IMR-90 (cell line): ENCODE measurements at regions not wholly inside any gene's neighbourhood (a gene's known extent, or its start where the extent isn't known, plus 50 kb on each side); places are given as distances from the start of the nearest gene placed in this dataset.

Source experiments
- ATAC-seq: fragments of 200-7000 bp; cut with Tn5 transposase; 2 replicates; pipeline ENCODE4 v1.9.1; 2020; ENCODE audit warnings: low read depth, mild to moderate bottlenecking, moderate library complexity
- BruUV-seq: library from RNA; stranded (reverse); fragments of 400-500 nt; replicated peaks from 2 replicates; lab custom pipeline; 2021; lab: Mats Ljungman, UMichigan
- CTCF ChIA-PET: fragments of 300-600 bp; formaldehyde crosslinking; extraction: SDS; loops from one replicate; lab custom pipeline; 2021; ENCODE audit warnings: antibody characterized with exemption; lab: Yijun Ruan, JAX
- POLR2A ChIA-PET: fragments of 300-600 bp; sonication (Branson Sonifier 250); formaldehyde crosslinking; loops from one replicate; lab custom pipeline; 2022; ENCODE audit warnings: antibody characterized with exemption; ENCODE audit not compliant: unreplicated experiment; lab: Charles Lee
- DNase-seq: peaks from one replicate; pipeline ENCODE4 v3.0.0; 2013
- H2AFZ ChIP-seq: replicated peaks from 2 replicates; pipeline ENCODE3; 2013; ENCODE audit warnings: low read length, mild to moderate bottlenecking; ENCODE audit not compliant: poor library complexity
- H2AK5ac ChIP-seq: 2 replicates; pipeline ENCODE4 v1.6.1; 2013; ENCODE audit warnings: low read depth, low read length, inconsistent platforms
- H2AK9ac ChIP-seq: replicated peaks from 2 replicates; pipeline ENCODE3; 2013; ENCODE audit warnings: mild to moderate bottlenecking, low read depth, low read length, moderate library complexity; ENCODE audit not compliant: poor library complexity
- H2BK120ac ChIP-seq: 2 replicates; pipeline ENCODE4 v1.6.1; 2013; ENCODE audit warnings: low read depth, low read length, inconsistent platforms
- H2BK15ac ChIP-seq: 3 replicates; pipeline ENCODE4 v1.6.1; 2013; ENCODE audit warnings: low read depth, low read length, inconsistent platforms
- H2BK20ac ChIP-seq: 2 replicates; pipeline ENCODE4 v1.6.1; 2013; ENCODE audit warnings: low read depth, mild to moderate bottlenecking, inconsistent platforms, low read length, moderate library complexity
- H2BK5ac ChIP-seq: 2 replicates; pipeline ENCODE4 v1.6.1; 2013; ENCODE audit warnings: mild to moderate bottlenecking, low read depth, low read length, inconsistent platforms; ENCODE audit not compliant: poor library complexity, severe bottlenecking
- H3K14ac ChIP-seq: replicated peaks from 2 replicates; pipeline ENCODE4 v1.6.1; 2013; ENCODE audit warnings: low read depth, low read length, inconsistent platforms
- H3K18ac ChIP-seq: 2 replicates; pipeline ENCODE4 v1.6.1; 2013; ENCODE audit warnings: low read depth, low read length, control low read depth
- H3K23ac ChIP-seq: 2 replicates; pipeline ENCODE4 v1.6.1; 2013; ENCODE audit warnings: low read depth, low read length, inconsistent platforms
- H3K27ac ChIP-seq: 2 replicates; pipeline ENCODE4 v1.5.1; 2013; ENCODE audit warnings: mild to moderate bottlenecking, control low read depth, low read length; ENCODE audit not compliant: insufficient read depth
- H3K27me3 ChIP-seq: 2 replicates; pipeline ENCODE4 v1.6.1; 2013; ENCODE audit warnings: low read length; ENCODE audit not compliant: control insufficient read depth, insufficient read depth
- H3K36me3 ChIP-seq: 2 replicates; pipeline ENCODE4 v1.6.1; 2013; ENCODE audit warnings: low read length, mixed read lengths; ENCODE audit not compliant: control insufficient read depth, insufficient read depth
- H3K4ac ChIP-seq: 2 replicates; pipeline ENCODE4 v1.6.1; 2013; ENCODE audit warnings: low read depth, low read length, inconsistent platforms
- H3K4me1 ChIP-seq: 2 replicates; pipeline ENCODE4 v1.6.1; 2013; ENCODE audit warnings: low read length, mixed read lengths; ENCODE audit not compliant: control insufficient read depth, insufficient read depth
- H3K4me2 ChIP-seq: 2 replicates; pipeline ENCODE4 v1.6.1; 2013; ENCODE audit warnings: low read depth, mild to moderate bottlenecking, control low read depth, low read length, moderate library complexity
- H3K4me3 ChIP-seq: 2 replicates; pipeline ENCODE4 v1.5.1; 2013; ENCODE audit warnings: low read depth, mild to moderate bottlenecking, control low read depth, low read length, moderate library complexity; ENCODE audit not compliant: insufficient read depth
- H3K56ac ChIP-seq: 2 replicates; pipeline ENCODE4 v1.6.1; 2013; ENCODE audit warnings: low read length, inconsistent platforms; ENCODE audit not compliant: insufficient read depth; ENCODE audit errors: extremely low read depth
- H3K79me1 ChIP-seq, 2 experiments: 2 replicates each; pipeline ENCODE4 v1.6.1; 2013; ENCODE audit warnings: low read length in 2 of 2, inconsistent platforms in 1 of 2, low read depth in 1 of 2
- H3K9ac ChIP-seq: 2 replicates; pipeline ENCODE4 v1.6.1; 2013; ENCODE audit warnings: low read depth, low read length, control low read depth
- H3K9me1 ChIP-seq: 2 replicates; pipeline ENCODE4 v1.6.1; 2013; ENCODE audit warnings: low read length, inconsistent platforms; ENCODE audit not compliant: insufficient read depth
- H3K9me3 ChIP-seq: 2 replicates; pipeline ENCODE4 v1.6.1; 2013; ENCODE audit warnings: low read length; ENCODE audit not compliant: control insufficient read depth, insufficient read depth
- H4K20me1 ChIP-seq: 2 replicates; pipeline ENCODE4 v1.6.1; 2013; ENCODE audit warnings: low read length, inconsistent platforms; ENCODE audit not compliant: insufficient read depth
- H4K5ac ChIP-seq: 2 replicates; pipeline ENCODE4 v1.6.1; 2013; ENCODE audit warnings: mild to moderate bottlenecking, low read depth, low read length, control low read depth
- H4K8ac ChIP-seq, 2 experiments: 2 replicates each; pipeline ENCODE4 v1.6.1; 2013; ENCODE audit warnings: low read depth in 2 of 2, low read length in 2 of 2, control low read depth in 1 of 2, inconsistent platforms in 1 of 2
- H4K91ac ChIP-seq: 2 replicates; pipeline ENCODE4 v1.6.1; 2013; ENCODE audit warnings: low read depth, low read length, inconsistent platforms; ENCODE audit not compliant: insufficient read depth
- FOS ChIP-seq: fragments of 150-350 bp; IDR thresholded peaks from 2 replicates; pipeline ENCODE4 v1.6.1; 2016; ENCODE audit warnings: low read depth, low read length
- NFE2L2 ChIP-seq: fragments of 150-350 bp; IDR thresholded peaks from 2 replicates; pipeline ENCODE4 v1.6.1; 2016; ENCODE audit warnings: low read depth, mild to moderate bottlenecking, low read length
- POLR2A ChIP-seq: IDR thresholded peaks from 2 replicates; pipeline ENCODE4 v1.6.1; 2012; ENCODE audit warnings: mild to moderate bottlenecking, low read depth, low read length
- RAD21 ChIP-seq: IDR thresholded peaks from 2 replicates; pipeline ENCODE4 v1.6.1; 2012; ENCODE audit warnings: low read length, improper control_type of control experiment
- WGBS, 2 experiments: methylation state at CpG; one replicate each; pipeline versions ENCODE4 v1.1.5 to v1.1.7; 2013; ENCODE audit warnings: missing lambda C conversion rate in 2 of 2; ENCODE audit not compliant: insufficient read length in 1 of 2; ENCODE audit errors: extremely low coverage in 2 of 2; 5-methylcytosine and 5-hydroxymethylcytosine counted together
- dilution Hi-C: fragments of 300-500 bp; cut with HindIII; formaldehyde crosslinking; loops from one replicate; pipeline ENCODE4 v1.14.3; 2018; ENCODE audit warnings: low sequenced_read_pairs; ENCODE audit not compliant: unreplicated experiment
- in situ Hi-C: fragments of 300-500 bp; cut with MboI; formaldehyde crosslinking; loops from 3 replicates; pipeline ENCODE4 v1.14.3; 2019; ENCODE audit warnings: low sequenced_read_pairs, inconsistent platforms, mixed read lengths
- intact Hi-C: fragments of 100-400 bp; cut with micrococcal nuclease; formaldehyde crosslinking; loops from 2 replicates; pipeline ENCODE4 v1.10.0; 2022
- TF ChIP-seq, protein P1 (sequence below): conservative IDR thresholded peaks from 2 replicates; pipeline ENCODE4 v1.5.1; 2012; ENCODE audit warnings: mild to moderate bottlenecking, low read depth, low read length, improper control_type of control experiment
- TF ChIP-seq, protein P2 (sequence below): fragments of 150-350 bp; IDR thresholded peaks from 2 replicates; pipeline ENCODE4 v1.6.1; 2017; ENCODE audit warnings: mild to moderate bottlenecking, antibody characterized with exemption, low read length, low read depth

- ChIA-PET POLR2A (no interaction called here), CTCF (no interaction called here)
- Histone ChIP-seq H3K4ac (no peak overlapping the region), H2AFZ (no peak overlapping the region), H3K9me3 (no peaks in the 10 kb centered on the region), H4K91ac (no peak overlapping the region), H3K23ac (no peak overlapping the region), H3K9ac (no peak overlapping the region), H3K36me3 (no peaks in the 10 kb centered on the region), H2BK5ac (no peak overlapping the region), H4K8ac (no peak overlapping the region), H3K9me1 (no peaks in the 10 kb centered on the region), H3K56ac (no peak overlapping the region), H3K4me2 (no peak overlapping the region), H3K4me1 (0 out of 2 replicates have a peak, but pooled peaks cover 1% of the 10 kb centered on the region), H2AK9ac (no peak overlapping the region), H2BK15ac (no peak overlapping the region), H2BK20ac (no peak overlapping the region), H4K20me1 (no peaks in the 10 kb centered on the region), H3K18ac (no peak overlapping the region), H3K27ac (no peak overlapping the region), H3K4me3 (no peak overlapping the region), H2BK120ac (no peak overlapping the region), H3K14ac (no peak overlapping the region), H3K27me3 (no peaks in the 10 kb centered on the region), H3K79me1 (no peaks in the 10 kb centered on the region), H4K5ac (no peak overlapping the region), H2AK5ac (no peak overlapping the region)
- intact Hi-C loops, result no loop called here
- dilution Hi-C loops, result no loop called here
- in situ Hi-C loops, result no loop called here
- BruUV-seq, result no TSS peak
- TF ChIP-seq, protein P1, sequence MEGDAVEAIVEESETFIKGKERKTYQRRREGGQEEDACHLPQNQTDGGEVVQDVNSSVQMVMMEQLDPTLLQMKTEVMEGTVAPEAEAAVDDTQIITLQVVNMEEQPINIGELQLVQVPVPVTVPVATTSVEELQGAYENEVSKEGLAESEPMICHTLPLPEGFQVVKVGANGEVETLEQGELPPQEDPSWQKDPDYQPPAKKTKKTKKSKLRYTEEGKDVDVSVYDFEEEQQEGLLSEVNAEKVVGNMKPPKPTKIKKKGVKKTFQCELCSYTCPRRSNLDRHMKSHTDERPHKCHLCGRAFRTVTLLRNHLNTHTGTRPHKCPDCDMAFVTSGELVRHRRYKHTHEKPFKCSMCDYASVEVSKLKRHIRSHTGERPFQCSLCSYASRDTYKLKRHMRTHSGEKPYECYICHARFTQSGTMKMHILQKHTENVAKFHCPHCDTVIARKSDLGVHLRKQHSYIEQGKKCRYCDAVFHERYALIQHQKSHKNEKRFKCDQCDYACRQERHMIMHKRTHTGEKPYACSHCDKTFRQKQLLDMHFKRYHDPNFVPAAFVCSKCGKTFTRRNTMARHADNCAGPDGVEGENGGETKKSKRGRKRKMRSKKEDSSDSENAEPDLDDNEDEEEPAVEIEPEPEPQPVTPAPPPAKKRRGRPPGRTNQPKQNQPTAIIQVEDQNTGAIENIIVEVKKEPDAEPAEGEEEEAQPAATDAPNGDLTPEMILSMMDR, result no peak
- TF ChIP-seq NFE2L2, result no peak
- TF ChIP-seq FOS, result no peak
- no peak for TF ChIP-seq RAD21
- TF ChIP-seq, protein P2, sequence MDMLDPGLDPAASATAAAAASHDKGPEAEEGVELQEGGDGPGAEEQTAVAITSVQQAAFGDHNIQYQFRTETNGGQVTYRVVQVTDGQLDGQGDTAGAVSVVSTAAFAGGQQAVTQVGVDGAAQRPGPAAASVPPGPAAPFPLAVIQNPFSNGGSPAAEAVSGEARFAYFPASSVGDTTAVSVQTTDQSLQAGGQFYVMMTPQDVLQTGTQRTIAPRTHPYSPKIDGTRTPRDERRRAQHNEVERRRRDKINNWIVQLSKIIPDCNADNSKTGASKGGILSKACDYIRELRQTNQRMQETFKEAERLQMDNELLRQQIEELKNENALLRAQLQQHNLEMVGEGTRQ, result no peak
- TF ChIP-seq POLR2A, result no peak
- DNase-seq (no peak), ATAC-seq (no peak)
- no CpG with 5 or more reads among the region's 3 CpGs for WGBS, 2 experiments
These were observed 347.5 kb upstream of the DPYD start for GRCh38 chr1:98268316-98268715.
